Esophagus squamous epithelium (tissue), 4 donors: ENCODE measurements at regions not wholly inside any gene's neighbourhood (a gene's known extent, or its start where the extent isn't known, plus 50 kb on each side); places are given as distances from the start of the nearest gene placed in this dataset.

ENCODE experiments used
- POLR2A ChIP-seq, 4 donors: fragments of 450-650 bp; IDR thresholded peaks; one replicate each; pipeline ENCODE4 v1.6.1; 2017; ENCODE audit warnings: antibody characterized with exemption in 4 of 4, mild to moderate bottlenecking in 4 of 4, moderate library complexity in 3 of 4
- TF ChIP-seq, protein P1 (sequence below), 6 experiments: fragments of 450-650 bp in 4 of 6; fragments of 200-600 bp in 2 of 6; sonication (generic) in 2 of 6; IDR thresholded peaks; one replicate each; pipeline ENCODE4 v1.5.1; 2016 to 2019; ENCODE audit warnings: antibody characterized with exemption in 6 of 6, mild to moderate bottlenecking in 4 of 6, moderate library complexity in 4 of 6

DNA sequence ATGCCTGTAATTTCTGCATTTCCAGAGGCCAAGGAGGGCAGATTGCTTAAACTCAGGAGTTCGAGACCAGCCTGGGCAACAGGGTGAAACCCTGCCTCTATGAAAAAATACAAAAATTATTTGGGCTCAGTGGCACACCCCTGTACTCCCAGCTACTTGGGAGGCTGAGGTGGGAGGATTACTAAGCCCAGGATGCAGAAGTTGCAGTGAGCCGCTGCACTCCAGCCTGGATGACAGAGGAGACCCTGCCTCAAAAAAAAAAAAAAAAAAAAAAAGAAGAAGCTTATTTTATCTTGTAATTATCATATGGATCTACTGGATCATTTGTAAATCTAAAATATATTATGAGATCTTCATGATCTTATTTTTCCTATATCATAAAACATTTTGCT is 84.1 kb downstream of the PPCDC start:
- TF ChIP-seq POLR2A (IDR thresholded peaks at IDR 0.05) = no peak
- TF ChIP-seq, protein P1, sequence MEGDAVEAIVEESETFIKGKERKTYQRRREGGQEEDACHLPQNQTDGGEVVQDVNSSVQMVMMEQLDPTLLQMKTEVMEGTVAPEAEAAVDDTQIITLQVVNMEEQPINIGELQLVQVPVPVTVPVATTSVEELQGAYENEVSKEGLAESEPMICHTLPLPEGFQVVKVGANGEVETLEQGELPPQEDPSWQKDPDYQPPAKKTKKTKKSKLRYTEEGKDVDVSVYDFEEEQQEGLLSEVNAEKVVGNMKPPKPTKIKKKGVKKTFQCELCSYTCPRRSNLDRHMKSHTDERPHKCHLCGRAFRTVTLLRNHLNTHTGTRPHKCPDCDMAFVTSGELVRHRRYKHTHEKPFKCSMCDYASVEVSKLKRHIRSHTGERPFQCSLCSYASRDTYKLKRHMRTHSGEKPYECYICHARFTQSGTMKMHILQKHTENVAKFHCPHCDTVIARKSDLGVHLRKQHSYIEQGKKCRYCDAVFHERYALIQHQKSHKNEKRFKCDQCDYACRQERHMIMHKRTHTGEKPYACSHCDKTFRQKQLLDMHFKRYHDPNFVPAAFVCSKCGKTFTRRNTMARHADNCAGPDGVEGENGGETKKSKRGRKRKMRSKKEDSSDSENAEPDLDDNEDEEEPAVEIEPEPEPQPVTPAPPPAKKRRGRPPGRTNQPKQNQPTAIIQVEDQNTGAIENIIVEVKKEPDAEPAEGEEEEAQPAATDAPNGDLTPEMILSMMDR (IDR thresholded peaks at IDR 0.05) = no peak
